Neural crest cell (in vitro differentiated cells): ENCODE measurements at regions not wholly inside any gene's neighbourhood (a gene's known extent, or its start where the extent isn't known, plus 50 kb on each side); places are given as distances from the start of the nearest gene placed in this dataset.
A peak's percentile ranks its signal among the peaks of the same experiment; 100 is the strongest.

Experiments
- DNase-seq: peaks from one replicate; pipeline ENCODE4 v3.0.0; 2021; ENCODE audit warnings: low read depth, mixed read lengths, low spot score
- H3K27ac Mint-ChIP-seq: one replicate; pipeline ENCODE4 v1.8.0; 2021; ENCODE audit warnings: mild to moderate bottlenecking, mixed read lengths; ENCODE audit not compliant: unreplicated experiment
- H3K27me3 Mint-ChIP-seq: 2 replicates; pipeline ENCODE4 v1.8.0; 2021; ENCODE audit warnings: low read depth, mild to moderate bottlenecking, mixed read lengths
- H3K36me3 Mint-ChIP-seq: 2 replicates; pipeline ENCODE4 v1.8.0; 2021; ENCODE audit warnings: low read depth, mild to moderate bottlenecking, mixed read lengths
- H3K4me1 Mint-ChIP-seq: 2 replicates; pipeline ENCODE4 v1.8.0; 2021; ENCODE audit warnings: mixed read lengths
- H3K4me3 Mint-ChIP-seq: one replicate; pipeline ENCODE4 v1.8.0; 2021; ENCODE audit warnings: mild to moderate bottlenecking, mixed read lengths
- H3K9me3 Mint-ChIP-seq: 2 replicates; pipeline ENCODE4 v1.8.0; 2021; ENCODE audit warnings: mixed read lengths
- TF ChIP-seq, protein P1 (sequence below): fragments of 200-600 bp; sonication (generic); conservative IDR thresholded peaks from 2 replicates; pipeline ENCODE4 v1.5.0; 2021; ENCODE audit warnings: antibody characterized with exemption, mild to moderate bottlenecking

- DNase-seq = no peak
- peaks cover 13% of the 10 kb centered on the region for H3K9me3 Mint-ChIP-seq
- no peaks in the 10 kb centered on the region for H3K27me3 Mint-ChIP-seq
- H3K4me1 Mint-ChIP-seq = peaks cover 5% of the 10 kb centered on the region
- TF ChIP-seq, protein P1, sequence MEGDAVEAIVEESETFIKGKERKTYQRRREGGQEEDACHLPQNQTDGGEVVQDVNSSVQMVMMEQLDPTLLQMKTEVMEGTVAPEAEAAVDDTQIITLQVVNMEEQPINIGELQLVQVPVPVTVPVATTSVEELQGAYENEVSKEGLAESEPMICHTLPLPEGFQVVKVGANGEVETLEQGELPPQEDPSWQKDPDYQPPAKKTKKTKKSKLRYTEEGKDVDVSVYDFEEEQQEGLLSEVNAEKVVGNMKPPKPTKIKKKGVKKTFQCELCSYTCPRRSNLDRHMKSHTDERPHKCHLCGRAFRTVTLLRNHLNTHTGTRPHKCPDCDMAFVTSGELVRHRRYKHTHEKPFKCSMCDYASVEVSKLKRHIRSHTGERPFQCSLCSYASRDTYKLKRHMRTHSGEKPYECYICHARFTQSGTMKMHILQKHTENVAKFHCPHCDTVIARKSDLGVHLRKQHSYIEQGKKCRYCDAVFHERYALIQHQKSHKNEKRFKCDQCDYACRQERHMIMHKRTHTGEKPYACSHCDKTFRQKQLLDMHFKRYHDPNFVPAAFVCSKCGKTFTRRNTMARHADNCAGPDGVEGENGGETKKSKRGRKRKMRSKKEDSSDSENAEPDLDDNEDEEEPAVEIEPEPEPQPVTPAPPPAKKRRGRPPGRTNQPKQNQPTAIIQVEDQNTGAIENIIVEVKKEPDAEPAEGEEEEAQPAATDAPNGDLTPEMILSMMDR = no peak
- H3K27ac Mint-ChIP-seq = peak overlapping the region; percentile 44
- no peak overlapping the region for H3K4me3 Mint-ChIP-seq
- peaks cover 8% of the 10 kb centered on the region for H3K36me3 Mint-ChIP-seq
Observed at GRCh38 chr5:31079668-31080067, 113.8 kb upstream of the CDH6 start.

GRCh38 chr5:31078956-31079355 is 114.5 kb upstream of the CDH6 start:
- H3K9me3 Mint-ChIP-seq = peaks cover 15% of the 10 kb centered on the region
- H3K27ac Mint-ChIP-seq = no peak overlapping the region
- peaks cover 5% of the 10 kb centered on the region for H3K4me1 Mint-ChIP-seq
- H3K4me3 Mint-ChIP-seq = no peak overlapping the region
- H3K36me3 Mint-ChIP-seq = peaks cover 10% of the 10 kb centered on the region
- no peak for DNase-seq
- TF ChIP-seq, protein P1 = no peak
- H3K27me3 Mint-ChIP-seq = no peaks in the 10 kb centered on the region

GRCh38 chr5:31075981-31076380 is 117.5 kb upstream of the CDH6 start:
- peaks cover 5% of the 10 kb centered on the region for H3K4me1 Mint-ChIP-seq
- TF ChIP-seq, protein P1 = no peak
- H3K27ac Mint-ChIP-seq = no peak overlapping the region
- DNase-seq = no peak
- H3K36me3 Mint-ChIP-seq = peaks cover 10% of the 10 kb centered on the region
- no peak overlapping the region for H3K4me3 Mint-ChIP-seq
- H3K27me3 Mint-ChIP-seq = no peaks in the 10 kb centered on the region
- H3K9me3 Mint-ChIP-seq = peaks cover 17% of the 10 kb centered on the region

DNA sequence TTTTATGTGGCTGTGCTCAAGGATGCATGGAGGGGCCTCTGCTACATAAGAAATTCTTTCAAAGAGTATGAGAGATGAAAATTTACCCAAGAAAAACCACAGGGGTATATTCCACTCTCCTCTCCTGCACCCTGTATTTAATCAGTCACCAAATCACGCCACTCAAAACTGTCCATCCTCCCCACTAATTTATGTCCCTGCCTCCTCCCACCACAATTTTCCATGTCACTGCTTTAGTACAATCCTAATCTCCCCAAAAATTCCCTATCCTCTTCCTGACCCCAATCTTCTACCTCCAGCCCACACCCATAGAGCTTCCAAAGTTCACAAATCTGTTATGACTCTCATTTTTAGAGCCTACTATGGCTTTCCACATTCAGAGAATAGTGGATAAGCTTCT is 125.2 kb upstream of the CDH6 start:
- Mint-ChIP-seq H3K9me3 (no peaks in the 10 kb centered on the region), H3K27me3 (no peaks in the 10 kb centered on the region), H3K27ac (no peak overlapping the region), H3K4me3 (no peak overlapping the region), H3K36me3 (no peaks in the 10 kb centered on the region), H3K4me1 (peaks cover 6% of the 10 kb centered on the region)
- no peak for DNase-seq
- TF ChIP-seq, protein P1 = no peak

DNA sequence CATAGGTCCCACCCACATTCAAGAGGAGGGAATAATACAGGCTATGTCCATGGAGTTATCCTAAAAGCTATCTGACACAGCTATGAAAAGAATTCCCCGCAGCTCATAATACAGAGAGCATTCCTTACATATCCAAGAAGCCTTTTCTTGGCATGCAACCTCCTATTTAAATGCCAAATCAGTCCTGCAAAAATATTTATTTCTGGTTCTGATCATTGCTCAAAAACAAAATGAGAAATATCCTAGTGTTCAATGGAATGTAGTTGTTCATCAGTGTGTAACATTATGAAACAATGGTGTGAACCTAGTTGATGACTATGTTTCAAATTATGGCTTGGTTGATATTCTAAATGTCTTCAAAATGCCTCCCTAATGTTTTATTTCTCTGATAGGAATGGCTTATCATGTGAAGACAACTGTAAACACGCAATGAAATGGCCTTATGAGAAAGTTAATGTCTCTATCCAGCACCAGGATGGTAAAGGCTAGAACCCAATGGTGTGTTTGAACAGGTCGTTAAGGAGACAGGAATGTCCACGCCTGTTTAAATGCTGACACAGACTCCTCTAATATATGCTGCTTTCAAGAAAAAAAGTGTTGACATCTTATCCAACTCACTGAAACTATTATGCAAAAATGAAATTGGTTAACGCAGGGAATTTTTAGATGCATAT is 126.7 kb upstream of the CDH6 start:
- H3K27me3 Mint-ChIP-seq = no peaks in the 10 kb centered on the region
- no peak for DNase-seq
- no peaks in the 10 kb centered on the region for H3K9me3 Mint-ChIP-seq
- no peak overlapping the region for H3K27ac Mint-ChIP-seq
- TF ChIP-seq, protein P1 = no peak
- no peak overlapping the region for H3K4me3 Mint-ChIP-seq
- peaks cover 21% of the 10 kb centered on the region for H3K4me1 Mint-ChIP-seq
- no peaks in the 10 kb centered on the region for H3K36me3 Mint-ChIP-seq
